HG02678 (cell line): ENCODE measurements at regions not wholly inside any gene's neighbourhood (a gene's known extent, or its start where the extent isn't known, plus 50 kb on each side); places are given as distances from the start of the nearest gene placed in this dataset.

ENCODE experiments used
- ATAC-seq: cut with Tn5 transposase; IDR thresholded peaks from one replicate; pipeline ENCODE4 v1.9.1; 2021; ENCODE audit warnings: mild to moderate bottlenecking, moderate library complexity; ENCODE audit not compliant: unreplicated experiment

DNA sequence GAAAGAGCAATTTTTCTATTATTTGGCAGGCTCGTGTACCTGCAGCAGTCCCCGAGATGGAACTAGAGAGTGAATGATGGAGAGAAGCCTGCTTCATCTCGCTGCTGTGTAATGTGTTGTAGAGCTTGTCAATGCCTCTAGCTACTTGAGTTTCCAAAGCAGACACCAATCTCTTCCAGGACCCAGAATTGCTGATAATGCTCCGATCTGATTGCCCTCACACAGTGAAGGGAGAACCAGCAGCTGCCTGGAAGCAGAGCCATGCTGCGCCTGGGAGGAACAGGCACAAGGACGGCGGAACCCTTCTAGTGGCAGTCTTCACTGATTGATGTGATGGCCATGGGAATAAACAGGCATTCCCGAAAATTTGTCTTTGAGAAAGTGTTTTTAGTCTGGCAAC is 288.0 kb downstream of the ICE1 start:
- ATAC-seq: no peak

DNA sequence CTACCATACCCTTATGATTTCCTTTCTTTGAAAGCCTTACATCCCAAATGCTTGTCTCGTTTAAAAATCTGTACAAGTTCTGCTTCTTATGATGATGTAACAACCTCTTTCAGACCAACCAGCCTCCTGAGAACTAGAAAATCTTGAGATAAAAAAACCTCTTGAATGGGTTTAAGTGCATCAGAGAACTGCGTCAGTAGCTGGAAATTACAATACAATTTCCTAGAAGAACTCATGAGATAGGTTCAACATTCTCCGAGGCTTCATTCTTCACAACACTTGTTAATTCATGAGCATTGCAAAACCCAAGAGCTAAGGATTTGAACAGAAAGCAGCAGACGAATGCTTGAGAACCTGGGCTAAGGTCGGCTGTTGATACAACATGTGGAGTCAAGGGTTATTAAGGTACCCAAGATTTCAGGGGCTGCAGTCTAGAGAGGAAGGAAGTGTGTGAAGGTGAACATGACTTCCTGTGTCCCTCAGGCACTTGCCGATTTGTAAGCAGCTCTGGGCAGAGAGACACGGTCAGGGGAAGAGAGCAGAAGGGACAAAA is 286.0 kb downstream of the ICE1 start:
- ATAC-seq: no peak

DNA sequence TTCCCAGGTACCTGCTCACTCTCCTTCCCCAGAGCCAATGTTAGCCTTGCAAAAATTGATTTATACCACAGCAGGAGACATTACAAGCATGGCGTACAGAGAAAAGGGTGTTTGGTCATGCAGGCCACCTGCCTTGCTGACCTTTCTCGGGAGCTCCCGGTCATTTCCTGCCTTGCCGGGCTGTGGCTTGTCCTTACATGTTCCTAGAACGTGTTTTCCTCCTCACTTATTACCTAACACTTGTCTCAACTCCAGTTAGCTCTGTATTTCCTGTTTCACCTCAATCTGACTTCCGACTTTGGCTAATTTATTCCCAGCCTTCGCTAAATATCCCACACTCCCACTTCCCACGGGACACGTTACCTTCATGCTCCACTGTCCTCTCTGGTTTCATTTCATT is 282.5 kb downstream of the ICE1 start:
- no peak for ATAC-seq

DNA sequence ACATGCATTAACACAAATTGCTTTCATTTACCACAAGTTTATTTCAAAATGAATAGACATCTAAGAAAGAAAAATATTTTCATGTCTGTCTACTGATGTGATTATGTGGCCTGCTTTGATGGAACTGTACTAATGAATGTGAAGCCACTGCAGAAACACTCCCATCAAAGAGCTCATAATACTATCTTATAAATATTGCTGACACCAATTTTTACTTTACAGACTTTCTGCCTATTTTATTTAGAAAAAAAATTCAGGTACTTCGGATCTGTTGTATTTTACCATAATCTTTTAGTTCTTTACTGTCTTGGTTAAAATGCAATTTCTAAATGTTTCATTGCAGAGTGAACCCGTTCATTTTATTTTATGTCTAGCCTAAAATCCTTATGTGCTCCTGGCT is 281.9 kb downstream of the ICE1 start:
- no peak for ATAC-seq

DNA sequence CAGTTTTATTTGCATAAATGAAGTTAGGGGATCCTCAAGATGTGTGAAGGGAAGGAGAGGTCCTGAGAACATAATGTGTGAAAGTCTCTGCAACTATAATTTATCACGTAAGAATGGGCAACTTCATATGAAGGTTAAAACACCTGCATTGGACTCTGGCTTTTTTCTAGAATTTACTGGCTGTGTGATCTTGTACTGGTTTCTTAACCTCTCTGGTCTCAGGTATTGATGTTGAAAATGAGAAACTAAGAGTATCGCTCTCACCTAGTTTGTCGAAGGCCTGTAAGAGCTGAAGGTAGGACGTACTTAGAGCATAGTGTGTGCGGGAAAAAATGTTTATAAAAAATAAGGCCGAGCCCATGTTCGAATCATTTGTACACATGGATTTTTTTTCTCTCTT is 280.5 kb downstream of the ICE1 start:
- no peak for ATAC-seq

DNA sequence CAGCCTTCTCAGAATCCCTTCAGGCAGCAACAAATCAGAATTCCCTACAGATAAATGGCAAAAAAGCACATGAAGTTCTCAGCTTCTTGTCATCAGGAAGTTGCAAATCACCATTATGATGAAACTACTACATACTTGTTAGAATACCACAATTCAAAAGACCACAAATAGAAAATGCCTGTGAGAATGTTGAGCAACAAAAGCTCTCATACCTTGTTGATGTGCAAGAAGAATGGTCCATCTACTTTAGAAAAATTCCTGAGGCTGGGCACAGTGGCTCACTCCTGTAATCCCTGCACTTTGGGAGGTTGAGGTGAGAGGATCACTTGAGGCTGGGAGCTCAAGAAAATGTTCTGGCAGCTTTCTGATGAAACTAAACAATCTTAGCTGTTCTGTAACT is 278.1 kb downstream of the ICE1 start:
- no peak for ATAC-seq

DNA sequence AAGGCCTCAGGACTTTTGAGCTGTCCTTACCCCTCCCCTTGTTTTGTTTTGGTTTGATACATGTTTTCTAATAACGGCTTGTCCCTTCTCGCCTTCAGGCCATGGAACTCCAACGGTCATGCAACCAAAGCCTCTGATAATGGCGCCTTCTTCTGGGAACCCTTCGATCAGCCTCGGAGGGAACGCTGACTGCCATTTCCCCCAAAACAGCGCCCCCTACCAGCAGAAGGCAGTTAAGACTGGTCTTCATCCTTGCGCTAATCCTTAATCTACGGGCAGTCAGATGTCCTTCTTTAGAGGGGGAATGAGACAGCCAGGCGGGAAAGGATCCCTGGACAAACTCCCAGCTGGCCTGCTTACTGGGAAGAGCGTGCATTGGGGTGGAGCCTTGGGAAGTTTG is 276.6 kb downstream of the ICE1 start:
- ATAC-seq: no peak

DNA sequence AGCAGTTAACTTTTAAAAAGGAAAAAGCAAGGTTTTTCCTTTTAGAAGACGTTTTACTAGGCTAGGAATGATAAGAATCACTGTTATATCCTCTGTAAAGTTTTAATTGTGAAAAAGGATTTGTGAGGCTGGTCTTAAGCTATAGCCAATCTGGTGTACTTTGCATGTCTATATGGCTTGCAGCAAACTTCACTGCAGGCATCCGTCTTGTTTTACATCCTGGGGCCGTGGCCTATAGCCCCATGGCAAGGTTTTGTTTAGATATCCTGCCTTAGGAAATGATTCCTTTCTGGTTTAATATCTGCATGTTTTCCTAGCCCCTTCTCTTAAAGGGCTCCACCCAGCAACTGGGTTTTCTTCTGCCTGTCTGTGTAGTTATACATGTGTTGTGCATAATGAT is 272.8 kb downstream of the ICE1 start:
- no peak for ATAC-seq

DNA sequence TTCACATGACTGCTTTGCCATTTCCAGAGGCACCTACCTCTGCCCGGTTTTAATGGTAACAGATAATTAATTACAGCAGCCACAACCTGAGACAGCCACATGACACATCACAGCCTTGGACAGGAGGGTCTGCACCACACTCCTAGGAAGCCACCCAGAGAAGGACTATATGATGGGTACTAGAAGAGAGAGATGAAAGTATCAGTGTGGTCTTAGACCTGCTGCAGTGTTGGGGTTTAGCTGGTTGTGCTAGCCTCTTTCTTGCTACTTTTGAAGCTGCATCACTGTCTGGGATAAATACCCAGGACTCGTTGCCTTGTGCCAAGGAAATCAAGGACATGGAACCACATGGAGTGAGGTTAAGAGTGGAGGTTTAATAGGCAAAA is 266.4 kb downstream of the ICE1 start:
- no peak for ATAC-seq

DNA sequence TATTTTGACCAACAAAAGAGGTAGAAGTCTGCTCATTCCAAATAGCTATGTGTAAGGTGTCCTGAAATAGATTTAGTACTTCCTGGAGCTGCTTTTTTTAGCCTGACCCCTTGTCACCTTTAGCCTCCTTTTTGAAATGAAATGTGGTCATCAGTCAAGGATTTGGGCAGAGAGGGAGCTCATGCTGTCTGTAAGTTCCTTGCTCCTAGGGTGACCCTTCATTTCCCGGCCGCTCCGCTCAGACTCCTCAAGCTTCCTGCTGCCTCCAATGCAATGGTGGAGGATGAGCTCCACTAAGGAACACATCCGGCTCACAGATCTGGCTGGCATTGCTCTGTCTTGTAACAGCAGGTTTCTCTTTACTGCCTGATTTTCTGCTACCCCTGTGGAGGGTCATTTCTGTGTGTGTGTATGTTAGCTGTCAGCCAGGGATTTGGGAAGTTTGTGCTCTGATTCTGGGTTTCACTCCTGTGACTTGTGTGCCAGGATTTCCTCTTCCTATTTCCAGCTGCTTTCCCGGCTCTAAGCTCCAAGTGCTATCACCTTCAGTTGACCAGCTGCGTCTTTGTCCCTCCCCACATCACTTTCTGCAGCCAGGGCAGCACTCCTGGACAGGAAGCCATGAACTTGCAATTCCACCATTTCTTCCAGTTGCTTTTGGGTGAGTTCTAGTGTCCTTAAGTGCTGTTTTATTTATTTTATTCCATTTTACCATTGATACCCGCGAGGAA is 265.9 kb downstream of the ICE1 start:
- ATAC-seq: no peak

DNA sequence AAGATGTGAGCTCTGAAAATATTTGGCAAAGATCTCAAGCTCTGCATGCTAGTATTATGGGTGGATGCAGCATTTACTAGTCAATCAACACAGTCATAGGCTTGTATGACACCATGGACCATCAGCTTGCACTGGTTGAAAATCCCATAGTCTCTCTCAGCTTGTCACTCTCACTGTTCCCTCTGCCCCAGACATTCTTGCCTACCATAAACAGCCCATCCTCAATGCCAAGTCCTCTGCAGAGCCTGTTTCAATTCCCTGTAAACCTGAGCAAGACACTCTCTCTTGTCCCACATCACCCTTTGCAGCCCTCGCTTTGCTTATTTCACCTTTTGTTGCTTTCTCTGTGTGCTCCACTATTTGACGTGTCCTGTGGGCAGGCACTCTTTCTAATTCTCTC is 264.6 kb downstream of the ICE1 start:
- no peak for ATAC-seq

DNA sequence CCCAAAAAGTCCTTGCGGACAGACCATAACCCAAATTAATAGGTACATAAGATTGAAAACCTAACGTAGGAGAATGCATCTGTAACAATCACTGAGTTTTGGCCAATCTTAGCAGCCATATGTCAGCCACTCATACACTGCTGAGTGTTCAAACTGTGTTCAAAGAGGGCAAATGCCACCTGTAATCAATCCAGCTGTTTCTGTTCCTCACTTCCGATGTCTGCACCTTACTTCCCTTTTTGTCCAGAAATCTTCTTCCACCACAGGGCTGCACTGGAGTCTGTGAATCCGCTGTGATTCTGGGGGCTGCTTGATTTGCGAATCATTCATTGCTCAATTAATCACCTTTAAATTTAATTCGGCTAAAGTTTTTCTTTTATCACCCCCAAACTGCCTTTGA is 263.9 kb downstream of the ICE1 start:
- ATAC-seq: no peak

DNA sequence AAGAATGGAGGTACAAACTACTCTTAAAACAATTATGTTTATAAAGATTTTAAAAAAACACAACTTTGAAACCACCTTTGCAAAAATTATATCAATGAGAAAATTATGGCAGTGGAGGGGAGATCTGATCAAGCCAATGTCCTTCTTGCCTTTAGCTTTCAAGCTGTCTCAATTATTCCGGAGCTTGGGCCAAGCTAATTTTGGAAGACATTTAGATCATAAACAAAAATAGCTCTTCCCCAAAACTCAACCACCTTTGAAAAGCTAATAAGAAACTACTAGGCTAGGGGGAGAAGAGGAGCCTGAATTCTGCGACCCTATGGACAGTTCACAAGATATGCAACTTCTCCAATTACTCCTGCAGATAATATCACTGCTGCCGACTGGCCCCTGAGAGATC is 263.3 kb downstream of the ICE1 start:
- no peak for ATAC-seq

DNA sequence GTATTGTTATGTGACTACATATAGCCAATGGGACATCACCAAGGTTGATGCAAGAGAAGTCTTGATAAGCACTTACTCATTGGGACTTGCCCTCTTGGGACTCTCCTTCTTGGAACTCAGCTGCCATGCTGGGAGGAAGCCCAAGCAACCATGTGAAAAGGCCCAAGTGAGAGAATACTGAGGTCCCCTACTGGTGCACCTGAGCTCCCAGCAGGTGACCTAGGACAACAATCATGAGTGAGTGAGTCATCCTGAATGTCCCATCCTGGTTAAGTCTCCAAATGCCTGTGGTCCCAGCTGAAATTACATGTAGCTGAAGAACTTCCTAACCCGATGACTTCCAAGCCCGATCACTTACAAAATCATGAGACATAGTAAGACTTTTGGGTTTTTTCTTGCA is 260.7 kb downstream of the ICE1 start:
- no peak for ATAC-seq

DNA sequence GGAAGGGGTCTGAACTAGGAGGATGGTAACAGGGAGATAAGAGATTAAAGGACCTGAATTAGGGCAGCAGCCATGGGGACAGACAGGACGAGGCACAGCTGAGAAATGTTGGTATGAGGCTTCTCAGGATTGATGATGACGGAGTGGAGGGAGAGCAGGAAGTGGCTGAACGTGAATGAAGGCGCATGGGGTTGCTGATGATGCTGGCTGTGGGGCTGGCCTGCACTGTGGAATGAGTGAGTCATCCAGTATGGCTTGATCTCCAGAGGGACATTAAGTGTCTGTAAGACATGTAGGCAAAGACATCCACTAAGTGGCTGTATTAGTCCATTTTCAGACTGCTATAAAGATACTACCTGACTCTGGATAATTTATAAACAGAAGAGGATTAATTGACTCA is 256.4 kb downstream of the ICE1 start:
- no peak for ATAC-seq

DNA sequence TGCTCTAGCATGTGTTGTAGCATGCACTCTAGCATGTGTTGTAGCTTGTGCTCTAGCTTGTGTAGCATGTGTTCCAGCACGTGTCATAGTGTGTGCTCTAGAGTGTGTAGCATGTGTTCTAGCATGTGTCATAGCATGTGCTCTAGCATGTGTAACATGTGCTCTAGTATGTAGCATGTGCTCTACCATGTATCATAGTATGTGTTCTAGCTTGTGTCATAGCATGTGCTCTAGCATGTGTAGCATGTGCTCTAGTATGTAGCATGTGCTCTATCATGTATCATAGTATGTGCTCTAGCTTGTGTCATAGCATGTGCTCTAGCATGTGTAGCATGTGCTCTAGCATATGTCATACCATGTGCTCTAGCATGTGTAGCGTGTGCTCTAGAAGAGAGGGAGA is 255.3 kb downstream of the ICE1 start:
- ATAC-seq: no peak

DNA sequence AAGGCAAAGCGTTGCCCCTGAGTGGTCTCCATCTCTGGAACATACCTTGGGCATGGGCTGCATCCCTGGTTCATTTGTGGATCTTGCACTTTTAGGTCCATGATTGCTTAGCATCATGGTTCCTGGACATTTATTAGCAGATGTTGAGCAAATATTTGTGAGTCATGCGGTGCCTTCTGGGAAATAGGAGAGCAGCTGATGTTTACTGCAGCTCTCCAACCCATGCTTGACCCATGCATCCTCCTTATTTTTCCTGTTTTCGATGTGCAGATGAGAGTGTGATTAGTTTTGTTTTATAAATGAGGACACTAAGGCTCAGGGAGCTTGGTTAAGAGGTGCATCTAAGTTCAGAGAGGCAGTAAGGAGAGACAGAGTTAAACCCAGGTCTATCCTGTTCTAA is 253.7 kb downstream of the ICE1 start:
- ATAC-seq: no peak

DNA sequence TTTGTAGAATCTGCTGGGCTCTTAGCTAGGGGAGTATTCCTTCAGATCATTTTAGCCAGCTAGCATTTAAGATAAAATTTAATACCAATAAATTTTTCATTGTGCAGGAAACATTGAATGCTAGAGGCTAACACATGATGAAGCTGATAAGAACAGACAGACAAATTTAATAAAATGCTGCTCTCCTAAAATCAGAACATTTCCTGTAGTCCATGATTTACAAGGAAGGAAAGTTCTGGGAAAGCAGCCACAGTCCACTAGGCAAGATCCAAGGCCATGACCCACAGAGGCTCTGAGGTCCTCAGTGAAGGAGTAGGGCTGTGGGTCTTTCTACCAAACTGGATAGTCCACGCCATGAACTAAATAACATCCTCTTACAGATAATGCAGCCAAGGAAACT is 253.0 kb downstream of the ICE1 start:
- ATAC-seq: no peak

DNA sequence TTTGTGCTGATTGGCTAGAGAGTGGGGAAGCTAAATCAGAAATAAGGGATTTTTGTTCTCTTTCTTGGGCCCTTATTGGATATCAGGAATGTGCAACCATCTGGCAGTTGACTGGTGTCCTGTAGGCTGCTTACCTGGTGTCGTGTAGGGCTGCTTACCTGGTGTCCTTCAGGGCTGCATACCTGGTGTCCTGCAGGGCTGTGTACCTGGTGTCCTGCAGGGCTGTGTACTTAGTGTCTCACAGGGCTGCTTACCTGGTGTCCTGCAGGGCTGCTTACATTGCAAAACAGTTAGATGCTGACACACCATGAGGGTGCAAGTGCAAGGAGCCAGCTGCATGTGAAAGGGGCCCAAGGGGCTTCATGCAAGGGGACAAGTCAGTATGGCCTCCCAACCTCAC is 249.3 kb downstream of the ICE1 start:
- ATAC-seq: no peak

DNA sequence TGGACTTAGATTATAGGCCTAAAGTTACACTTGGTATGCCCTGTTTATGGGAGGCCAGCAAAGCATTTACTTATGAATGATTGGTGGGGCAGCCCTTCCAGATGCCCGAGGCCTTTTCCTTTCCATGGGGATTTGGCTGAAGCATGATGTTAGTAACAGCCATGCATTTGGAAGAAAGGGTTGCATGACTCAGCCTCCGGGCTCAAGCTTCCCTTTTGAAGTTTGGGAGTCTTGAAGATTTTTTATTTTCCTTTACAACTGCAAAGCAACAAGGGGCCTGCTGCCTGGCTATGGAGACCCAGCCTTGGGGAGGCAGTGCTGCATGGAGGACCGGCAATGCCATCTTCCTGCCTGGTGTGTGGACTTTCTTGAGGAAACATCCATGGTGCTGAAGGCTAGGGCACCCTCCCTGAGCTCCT is 244.7 kb downstream of the ICE1 start:
- ATAC-seq: no peak

DNA sequence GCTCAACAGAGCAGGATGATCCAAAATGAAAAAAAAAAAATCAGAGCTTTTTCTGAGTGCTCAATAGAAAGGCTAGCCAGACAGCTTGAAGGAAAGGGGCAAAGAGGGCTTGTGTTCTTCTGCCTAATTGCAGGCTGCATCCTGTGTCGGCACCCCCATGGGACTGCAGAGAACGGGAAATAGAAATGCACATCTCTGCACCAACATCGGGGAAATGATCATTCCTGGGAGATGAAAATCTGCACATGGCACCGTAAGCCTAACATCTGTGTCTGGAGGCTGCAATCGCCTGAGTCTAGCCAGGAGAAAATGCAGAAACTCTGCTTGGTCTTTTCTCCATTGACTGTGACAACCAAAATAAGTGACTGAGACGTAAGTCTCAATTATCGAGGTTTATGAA is 243.9 kb downstream of the ICE1 start:
- no peak for ATAC-seq

DNA sequence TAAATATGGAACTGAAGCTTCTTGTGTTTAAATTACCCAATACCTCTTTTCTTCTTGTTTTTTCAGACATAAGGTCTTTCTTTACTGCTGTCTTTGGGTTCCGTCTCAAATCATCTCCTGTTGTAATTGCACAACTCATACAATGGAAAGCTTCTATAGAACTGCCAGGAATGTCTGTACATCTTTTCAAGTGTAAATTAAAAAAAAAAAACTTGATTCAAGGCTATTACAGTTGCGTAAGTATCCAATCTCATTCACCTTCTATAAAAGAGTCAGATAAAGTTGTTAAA is 243.5 kb downstream of the ICE1 start:
- no peak for ATAC-seq
